Fibroblast of mammary gland (primary cell): ENCODE measurements at regions not wholly inside any gene's neighbourhood (a gene's known extent, or its start where the extent isn't known, plus 50 kb on each side); places are given as distances from the start of the nearest gene placed in this dataset.

Experiments used
- DNase-seq: peaks from one replicate; pipeline ENCODE4 v3.0.0-alpha.2; 2010; ENCODE audit warnings: low read depth
- H3K4me3 ChIP-seq: 2 replicates; pipeline ENCODE4 v1.5.1; 2011; ENCODE audit warnings: low read depth, mild to moderate bottlenecking, low read length, moderate library complexity; ENCODE audit not compliant: control insufficient read depth
- CTCF ChIP-seq: conservative IDR thresholded peaks from 2 replicates; pipeline ENCODE4 v1.5.1; 2011; ENCODE audit warnings: low read depth, low read length, inconsistent platforms; ENCODE audit not compliant: control insufficient read depth, insufficient read depth

- no peak for TF ChIP-seq CTCF
- DNase-seq: peak; percentile 16
- H3K4me3 ChIP-seq: no peak overlapping the region
Measured at GRCh38 chr5:141778683-141779082, 96.7 kb upstream of the ARAP3 start.

- no peak for TF ChIP-seq CTCF
- DNase-seq: peak; percentile 88
- H3K4me3 ChIP-seq: no peak overlapping the region
Measured at GRCh38 chr5:141778206-141778605, 96.2 kb upstream of the ARAP3 start.

- H3K4me3 ChIP-seq: no peak overlapping the region
- DNase-seq: no peak
- no peak for TF ChIP-seq CTCF
Measured at GRCh38 chr5:141777711-141778110, 95.7 kb upstream of the ARAP3 start.

GRCh38 chr5:141777130-141777529 is 95.1 kb upstream of the ARAP3 start:
- TF ChIP-seq CTCF: no peak
- H3K4me3 ChIP-seq: no peak overlapping the region
- DNase-seq: no peak

GRCh38 chr5:141773779-141774562 is 91.9 kb upstream of the ARAP3 start:
- DNase-seq: no peak
- no peak overlapping the region for H3K4me3 ChIP-seq
- no peak for TF ChIP-seq CTCF

GRCh38 chr5:141772281-141772680 is 90.3 kb upstream of the ARAP3 start:
- peak; percentile 21 for DNase-seq
- H3K4me3 ChIP-seq: no peak overlapping the region
- no peak for TF ChIP-seq CTCF
